ENCODE measurements at regions not wholly inside any gene's neighbourhood (a gene's known extent, or its start where the extent isn't known, plus 50 kb on each side); places are given as distances from the start of the nearest gene placed in this dataset.
A peak's percentile ranks its signal among the peaks of the same experiment; 100 is the strongest.

- peak in 1 of 4 donors; percentile 11 for DNase-seq (ENCODE audit: low read depth in 4 of 4, low spot score in 3 of 4)
Observed at GRCh38 chr12:118689793-118690192, 291.5 kb upstream of the SRRM4 start.

DNA sequence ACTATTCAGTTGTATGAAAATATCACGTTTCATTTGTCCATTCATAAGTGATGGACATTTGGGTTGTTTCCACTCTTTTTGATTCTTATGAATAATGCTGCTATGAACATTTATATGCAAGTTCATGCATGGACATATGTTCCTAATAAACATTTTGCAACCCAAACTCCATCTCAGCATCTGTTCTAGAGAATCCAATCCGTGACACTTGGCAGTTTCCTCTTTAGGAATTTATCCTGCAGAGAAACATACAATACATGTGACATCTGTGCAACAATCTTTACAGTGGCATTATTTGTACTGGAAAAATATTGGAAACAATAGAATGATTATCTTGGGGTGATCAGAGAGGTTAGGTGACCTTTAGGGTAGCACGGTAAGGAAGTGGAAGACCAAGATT lies 290.8 kb upstream of the SRRM4 start:
- DNase-seq (ENCODE audit: low read depth in 4 of 4, low spot score in 3 of 4) = no peak

DNA sequence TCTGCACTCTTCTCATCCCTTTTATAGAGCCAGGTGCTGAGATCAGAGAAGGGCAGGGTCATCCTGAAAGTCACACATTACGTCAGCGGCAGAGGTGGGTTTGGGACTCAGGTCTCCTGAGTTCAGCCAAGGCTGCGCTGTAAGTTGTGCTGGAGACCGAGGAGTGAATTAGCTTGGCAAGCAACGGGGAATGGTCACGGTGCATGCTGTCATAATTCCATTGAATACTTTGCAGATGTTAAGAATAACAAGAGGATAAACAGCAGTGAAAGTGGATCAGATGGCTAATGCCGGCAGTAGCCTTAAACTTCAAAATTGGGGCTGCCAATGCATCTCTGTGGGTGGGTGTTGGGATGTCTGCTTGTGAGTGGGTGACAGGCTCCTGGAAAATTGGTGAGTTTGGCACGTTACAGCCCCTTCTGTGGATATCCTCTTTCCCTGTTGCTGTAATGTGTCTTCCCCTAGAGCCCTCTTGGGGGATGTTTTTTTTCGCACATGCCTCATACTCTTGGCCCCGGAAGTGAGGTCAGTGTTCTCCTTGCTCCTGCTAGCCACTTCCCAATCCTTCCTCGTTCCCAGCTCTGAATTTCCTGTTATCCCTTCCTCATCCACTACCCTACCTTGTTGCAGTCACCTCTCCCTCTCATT lies 287.1 kb upstream of the SRRM4 start:
- no peak for DNase-seq (ENCODE audit: low read depth in 4 of 4, low spot score in 3 of 4)

DNA sequence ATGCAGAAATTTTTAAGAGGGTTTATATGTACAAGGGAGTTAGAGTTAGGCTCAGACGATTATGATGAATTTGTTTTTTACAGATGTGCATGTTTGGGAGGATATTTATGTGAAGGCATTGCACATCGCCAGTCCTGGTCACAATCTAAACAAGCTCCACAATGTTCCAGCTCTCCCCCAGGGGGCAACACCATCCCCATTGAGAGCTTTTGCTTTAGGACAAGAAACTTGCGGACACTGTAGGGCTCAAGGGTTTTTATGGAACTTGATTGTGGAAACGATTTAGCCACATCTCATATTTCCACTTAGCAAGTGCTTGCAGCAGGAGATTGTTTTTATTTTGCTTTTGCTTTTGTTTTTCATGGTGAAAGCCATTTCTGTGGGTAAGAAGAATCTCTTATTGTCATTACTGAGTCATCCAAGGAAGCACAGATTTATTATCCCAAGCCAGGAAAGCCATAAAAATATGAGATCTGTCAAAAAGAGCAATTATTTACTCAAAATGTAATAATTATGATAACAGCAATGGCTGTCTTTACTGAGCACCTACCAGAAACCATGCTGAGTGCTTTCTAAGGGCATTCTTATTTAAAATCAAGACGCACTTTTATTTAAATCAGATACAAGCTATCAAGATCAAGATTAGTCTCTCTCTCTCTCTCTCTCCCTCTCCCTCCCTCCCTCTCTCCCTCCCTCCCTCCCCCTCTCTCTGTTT lies 276.7 kb upstream of the SRRM4 start:
- no peak for DNase-seq (ENCODE audit: low read depth in 4 of 4, low spot score in 3 of 4)

DNA sequence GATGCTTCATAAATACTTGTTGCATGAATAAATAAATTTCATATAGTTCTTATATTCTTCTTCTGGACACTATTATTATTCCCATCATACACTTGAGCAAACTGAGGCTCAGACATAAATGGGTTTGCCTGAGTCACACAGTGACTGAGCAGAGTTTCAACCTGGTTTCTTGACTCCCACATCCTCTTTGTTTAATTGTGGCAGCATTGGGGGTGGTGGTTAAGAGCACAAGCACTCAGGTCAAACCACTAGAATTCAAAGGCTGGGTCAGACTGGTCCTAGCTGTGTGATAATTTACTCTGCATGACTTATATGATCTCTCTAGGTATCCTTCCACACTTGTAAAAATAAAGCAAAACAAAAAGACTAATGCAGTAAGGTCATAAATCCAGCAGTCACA lies 274.9 kb upstream of the SRRM4 start:
- DNase-seq (ENCODE audit: low read depth in 4 of 4, low spot score in 3 of 4) = no peak

- no peak for DNase-seq (ENCODE audit: low read depth in 4 of 4, low spot score in 3 of 4)
Observed at GRCh38 chr12:118709946-118710345, 271.4 kb upstream of the SRRM4 start.

DNA sequence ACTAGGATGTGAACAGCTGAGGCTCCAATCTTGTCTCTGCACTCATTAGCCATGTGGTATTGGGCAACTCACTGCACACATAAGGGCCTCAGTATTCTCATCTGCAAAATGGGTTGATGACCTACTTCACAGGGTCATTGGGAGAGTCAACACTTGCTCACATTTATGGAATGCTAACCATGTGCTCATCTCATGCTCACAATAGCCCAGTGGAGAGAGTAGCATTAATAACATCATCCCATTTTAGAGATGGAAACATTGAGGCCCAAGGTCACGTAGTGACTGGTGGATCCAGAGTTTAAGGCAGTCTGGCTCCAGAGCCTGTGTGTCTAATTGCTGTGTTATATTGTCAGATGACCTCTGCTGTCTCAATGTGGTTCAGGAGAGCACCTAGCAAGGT lies 270.2 kb upstream of the SRRM4 start:
- DNase-seq (ENCODE audit: low read depth in 4 of 4, low spot score in 3 of 4) = no peak

DNA sequence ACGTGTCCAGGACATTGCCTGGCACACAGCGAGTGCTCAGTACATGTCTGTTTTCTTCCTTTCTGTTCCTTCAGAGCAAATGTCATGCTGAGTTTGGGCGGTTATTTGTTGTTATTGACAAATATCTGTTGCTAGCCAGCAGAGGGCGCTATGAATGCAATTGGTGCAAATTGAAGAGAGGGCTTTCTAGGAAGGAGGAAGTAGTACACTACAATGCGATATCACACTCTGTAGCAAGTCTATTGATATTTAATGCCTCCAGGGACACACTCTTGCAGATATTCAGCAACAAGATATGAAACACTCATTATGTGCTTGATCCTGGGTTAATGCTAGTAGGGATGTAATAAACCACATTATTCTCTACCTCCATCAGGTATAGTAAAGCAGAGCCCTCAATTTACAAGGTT lies 267.3 kb upstream of the SRRM4 start:
- DNase-seq (ENCODE audit: low read depth in 4 of 4, low spot score in 3 of 4) = no peak

DNA sequence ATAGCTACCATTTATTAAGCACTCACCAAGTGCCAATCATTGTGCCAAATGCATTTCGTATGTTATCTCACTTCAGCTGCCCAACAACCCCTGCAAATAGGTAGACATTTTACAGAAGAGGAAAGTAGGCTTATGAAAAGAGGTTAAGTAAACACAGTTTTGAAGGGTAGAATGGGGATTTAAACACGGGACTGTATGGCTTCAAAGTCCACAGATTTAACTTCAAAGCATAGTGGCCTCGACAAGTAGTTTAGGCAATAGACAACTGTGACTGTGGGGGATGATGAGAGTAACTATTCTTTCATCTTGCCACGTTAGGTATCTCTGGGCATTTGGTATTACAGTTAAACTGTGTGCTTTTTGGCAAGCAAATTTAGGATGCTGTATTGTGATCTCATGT lies 266.8 kb upstream of the SRRM4 start:
- no peak for DNase-seq (ENCODE audit: low read depth in 4 of 4, low spot score in 3 of 4)

GRCh38 chr12:118715647-118716046 lies 265.7 kb upstream of the SRRM4 start:
- DNase-seq (ENCODE audit: low read depth in 4 of 4, low spot score in 3 of 4) = no peak

- DNase-seq (ENCODE audit: low read depth in 4 of 4, low spot score in 3 of 4) = no peak
Observed at GRCh38 chr12:118727196-118727978, 254.0 kb upstream of the SRRM4 start.

GRCh38 chr12:118727979-118728366 lies 253.4 kb upstream of the SRRM4 start:
- no peak for DNase-seq (ENCODE audit: low read depth in 4 of 4, low spot score in 3 of 4)

DNA sequence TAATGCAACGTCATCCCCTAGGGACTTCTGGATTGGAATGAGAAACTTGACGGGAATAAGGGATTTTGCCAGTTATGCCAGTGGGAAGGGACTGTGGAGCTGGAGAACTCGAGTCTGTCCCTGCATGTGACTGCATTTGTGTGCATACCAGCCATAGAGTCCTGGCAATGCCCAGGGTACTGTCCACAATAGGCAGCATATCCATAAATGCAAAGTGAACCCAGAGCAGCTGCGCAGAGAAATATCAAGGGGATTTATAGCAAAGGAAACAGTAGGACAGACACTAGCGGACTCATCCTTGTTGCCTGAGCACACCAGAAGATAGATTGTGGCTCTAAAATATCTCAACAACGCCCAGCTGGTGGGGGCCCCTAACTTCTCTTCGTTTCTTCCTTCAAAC lies 247.1 kb upstream of the SRRM4 start:
- DNase-seq (ENCODE audit: low read depth in 4 of 4, low spot score in 3 of 4) = no peak

GRCh38 chr12:118737985-118738540 lies 243.3 kb upstream of the SRRM4 start:
- DNase-seq (ENCODE audit: low read depth in 4 of 4, low spot score in 3 of 4) = no peak

- no peak for DNase-seq (ENCODE audit: low read depth in 4 of 4, low spot score in 3 of 4)
Observed at GRCh38 chr12:118741194-118741593, 240.1 kb upstream of the SRRM4 start.

DNA sequence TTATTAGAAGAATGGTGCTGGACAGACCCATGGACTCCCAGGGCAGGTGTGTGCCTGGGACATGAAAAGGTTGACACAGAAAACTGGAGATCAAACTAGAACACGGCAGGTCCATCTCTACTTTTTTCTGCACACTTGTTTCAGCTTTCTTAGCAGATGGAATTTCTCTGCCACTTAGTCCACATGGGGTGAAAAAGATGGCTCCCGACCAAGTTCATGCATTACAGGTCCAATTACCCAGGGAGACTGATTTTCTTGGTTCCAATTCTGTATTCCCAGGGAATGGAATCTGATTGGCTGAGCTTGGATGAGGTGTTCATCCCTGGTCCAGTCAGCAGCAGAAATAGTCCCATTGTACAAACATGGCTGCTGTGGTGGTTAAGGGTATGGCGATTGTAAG lies 238.9 kb upstream of the SRRM4 start:
- DNase-seq (ENCODE audit: low read depth in 4 of 4, low spot score in 3 of 4) = no peak

DNA sequence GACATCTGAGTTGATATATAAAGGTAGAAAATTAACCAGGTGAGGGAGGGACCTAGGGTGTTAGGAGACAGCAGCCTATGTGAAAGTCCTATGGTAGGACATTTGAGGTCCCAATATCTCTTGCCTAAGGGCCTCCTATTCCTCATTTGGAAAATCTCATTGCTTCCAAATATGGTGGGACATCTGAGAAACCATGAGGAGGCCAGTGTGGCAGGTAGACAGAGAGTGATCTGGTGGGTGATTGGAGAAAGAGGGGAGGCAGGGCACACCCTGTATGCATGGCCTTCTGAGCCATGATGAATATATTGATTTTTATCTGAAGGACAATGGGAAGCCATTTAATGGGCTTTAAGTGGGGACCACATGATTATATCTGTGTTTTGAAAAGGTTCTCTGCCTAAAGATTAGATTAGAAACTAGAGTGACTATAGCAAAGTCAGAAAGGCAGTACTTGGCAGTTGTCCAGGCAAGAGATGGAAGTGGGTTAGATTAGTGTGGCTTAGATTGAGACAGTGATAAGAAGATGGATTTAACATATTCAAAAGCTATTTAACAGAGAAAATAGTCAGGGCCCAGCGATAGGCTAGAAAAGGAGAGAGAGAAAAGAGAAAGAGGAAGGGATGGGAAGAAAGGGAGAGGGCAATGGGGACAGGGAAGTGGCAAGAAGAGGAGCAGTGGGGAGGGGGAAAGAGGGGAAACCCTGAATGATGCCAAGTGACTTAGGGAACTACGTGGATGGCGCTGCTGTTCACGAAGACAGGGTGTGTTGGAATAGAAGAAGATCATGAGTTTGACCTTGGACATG lies 237.2 kb upstream of the SRRM4 start:
- no peak for DNase-seq (ENCODE audit: low read depth in 4 of 4, low spot score in 3 of 4)

DNA sequence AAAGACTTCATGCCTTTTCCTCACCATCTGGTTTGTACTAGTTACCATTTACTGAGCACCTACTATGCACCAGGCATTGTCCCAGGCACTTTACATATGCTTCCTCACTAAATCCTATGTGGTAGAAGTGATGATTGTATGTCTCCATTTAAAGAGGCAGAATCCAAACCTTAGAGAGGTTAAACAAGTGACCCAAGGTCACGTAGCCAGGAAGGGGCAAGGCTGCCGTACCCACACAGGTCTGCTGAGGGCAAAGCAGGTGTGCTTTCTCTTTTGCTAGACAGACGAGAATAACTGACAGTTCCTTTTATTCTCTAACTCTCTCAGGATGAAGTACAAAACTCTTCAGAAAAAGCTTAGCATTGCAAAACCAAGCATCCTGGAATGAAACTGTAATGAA lies 235.2 kb upstream of the SRRM4 start:
- no peak for DNase-seq (ENCODE audit: low read depth in 4 of 4, low spot score in 3 of 4)

GRCh38 chr12:118746960-118747359 lies 234.4 kb upstream of the SRRM4 start:
- DNase-seq (ENCODE audit: low read depth in 4 of 4, low spot score in 3 of 4) = no peak

GRCh38 chr12:118747771-118748170 lies 233.6 kb upstream of the SRRM4 start:
- no peak for DNase-seq (ENCODE audit: low read depth in 4 of 4, low spot score in 3 of 4)
